ENCODE measurements at regions not wholly inside any gene's neighbourhood (a gene's known extent, or its start where the extent isn't known, plus 50 kb on each side); places are given as distances from the start of the nearest gene placed in this dataset.
A peak's percentile ranks its signal among the peaks of the same experiment; 100 is the strongest.

GRCh38 chr20:24779131-24779530 lies 169.9 kb upstream of the CST7 start:
- no peak for DNase-seq

GRCh38 chr20:24779946-24780345 lies 169.1 kb upstream of the CST7 start:
- no peak for DNase-seq

- DNase-seq: peak; percentile 26
Observed at GRCh38 chr20:24780674-24781417, 168.2 kb upstream of the CST7 start.

- DNase-seq: peak; percentile 27
Observed at GRCh38 chr20:24781418-24781980, 167.6 kb upstream of the CST7 start.

- no peak for DNase-seq
Observed at GRCh38 chr20:24782301-24782700, 166.8 kb upstream of the CST7 start.

- no peak for DNase-seq
Observed at GRCh38 chr20:24782801-24783630, 166.1 kb upstream of the CST7 start.

- DNase-seq: no peak
Observed at GRCh38 chr20:24783631-24784492, 165.2 kb upstream of the CST7 start.

- no peak for DNase-seq
Observed at GRCh38 chr20:24784607-24785006, 164.5 kb upstream of the CST7 start.

GRCh38 chr20:24785141-24786110 lies 163.6 kb upstream of the CST7 start:
- DNase-seq: no peak

- DNase-seq: no peak
Observed at GRCh38 chr20:24786111-24786495, 163.0 kb upstream of the CST7 start.

- DNase-seq: no peak
Observed at GRCh38 chr20:24786646-24787045, 162.4 kb upstream of the CST7 start.

- DNase-seq: no peak
Observed at GRCh38 chr20:24787071-24787470, 162.0 kb upstream of the CST7 start.

- no peak for DNase-seq
Observed at GRCh38 chr20:24787621-24788020, 161.4 kb upstream of the CST7 start.

- no peak for DNase-seq
Observed at GRCh38 chr20:24789877-24790276, 159.2 kb upstream of the CST7 start.

GRCh38 chr20:24790746-24791283 lies 158.3 kb upstream of the CST7 start:
- no peak for DNase-seq

GRCh38 chr20:24791953-24792352 lies 157.1 kb upstream of the CST7 start:
- DNase-seq: no peak

- no peak for DNase-seq
Observed at GRCh38 chr20:24792641-24793495, 156.2 kb upstream of the CST7 start.

- DNase-seq: no peak
Observed at GRCh38 chr20:24795436-24795835, 153.6 kb upstream of the CST7 start.

- no peak for DNase-seq
Observed at GRCh38 chr20:24796236-24796635, 152.8 kb upstream of the CST7 start.

- no peak for DNase-seq
Observed at GRCh38 chr20:24797113-24797512, 152.0 kb upstream of the CST7 start.

Data from activated CD4-positive, CD25-positive, alpha-beta regulatory T cell treated with anti-CD3 and anti-CD28 coated beads, Interleukin-2, amount 50 U/mL, for 72 hours (primary cell).